HG02970 (cell line): ENCODE measurements at regions not wholly inside any gene's neighbourhood (a gene's known extent, or its start where the extent isn't known, plus 50 kb on each side); places are given as distances from the start of the nearest gene placed in this dataset.
"Not testable (repeated sequence)": the region's sequence is repeated elsewhere in the genome, so short reads cannot be mapped to it uniquely, and the experiment has no call there.

ENCODE experiments used
- ATAC-seq: cut with Tn5 transposase; IDR thresholded peaks from one replicate; pipeline ENCODE4 v1.9.1; 2021; ENCODE audit warnings: mild to moderate bottlenecking, moderate library complexity, moderate number of reproducible peaks; ENCODE audit not compliant: unreplicated experiment, low FRiP score

DNA sequence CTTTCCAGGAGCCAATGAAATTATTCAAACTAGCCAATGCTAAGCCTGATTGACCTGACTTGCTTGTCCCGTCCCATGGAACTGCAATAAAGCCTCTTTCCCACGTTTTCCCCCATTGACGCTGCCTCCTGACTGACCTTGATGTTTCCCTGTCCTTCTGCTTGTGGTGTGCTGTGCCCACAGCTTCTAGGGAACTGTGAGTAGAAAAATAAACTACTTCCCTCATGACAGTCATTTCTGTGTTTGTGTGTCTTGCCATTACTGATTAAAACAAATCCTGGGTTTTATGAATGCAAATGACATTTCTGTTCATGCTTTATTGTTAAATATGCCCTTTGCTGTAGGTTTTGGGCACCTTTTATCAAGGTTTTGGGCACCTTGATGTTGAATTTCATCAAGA is 91.3 kb upstream of the ABI1 start:
- ATAC-seq: no peak

DNA sequence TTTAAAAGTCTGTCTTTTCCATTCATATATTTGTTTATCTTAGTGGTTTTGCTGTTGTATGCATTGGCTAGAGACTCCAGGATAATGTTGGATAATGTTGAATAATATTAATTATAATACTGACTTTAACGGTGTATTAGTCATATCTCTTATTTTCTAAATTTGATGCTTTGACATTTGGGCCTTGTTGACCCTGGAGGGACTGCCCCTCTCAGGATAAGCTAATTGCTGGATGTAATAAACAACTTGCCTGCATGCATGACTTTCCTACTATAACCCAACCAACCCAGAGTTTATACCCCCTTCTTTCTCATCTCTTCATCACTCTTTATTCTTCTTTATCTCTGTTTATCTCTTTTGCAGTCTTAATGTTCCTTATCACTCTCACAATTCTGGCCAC is 90.9 kb upstream of the ABI1 start:
- no peak for ATAC-seq

GRCh38 chr10:26950934-26951333 is 90.2 kb upstream of the ABI1 start:
- ATAC-seq: no peak

GRCh38 chr10:26946102-26946811 is 85.5 kb upstream of the ABI1 start:
- no peak for ATAC-seq

DNA sequence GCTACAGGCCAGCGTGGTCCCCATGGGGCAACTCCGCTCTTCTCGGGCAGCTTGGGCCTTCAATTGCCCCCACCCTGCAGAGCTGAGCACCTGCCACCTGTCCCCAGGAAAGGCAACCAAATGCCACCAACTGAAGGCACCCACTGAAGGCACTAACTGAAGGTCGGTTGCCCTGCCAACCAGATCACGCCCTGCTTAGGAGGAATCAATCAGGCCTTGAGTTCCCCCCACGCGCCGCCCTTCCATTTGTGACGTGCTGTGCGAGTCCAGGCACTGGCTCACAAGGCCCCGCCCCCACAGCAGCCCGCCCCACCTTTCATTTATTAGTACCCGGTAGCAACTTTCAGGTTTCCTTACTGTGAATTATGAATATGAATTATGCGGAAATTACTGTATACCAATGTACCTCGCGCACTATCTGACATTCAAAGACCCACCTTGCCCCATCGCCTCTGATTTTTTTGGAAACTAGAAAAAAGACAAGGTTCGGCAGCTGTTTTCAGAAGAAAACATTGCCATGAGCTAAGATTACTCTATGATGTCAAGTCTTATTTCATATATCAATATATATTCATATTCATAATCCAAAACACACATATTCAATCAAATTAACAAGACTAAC is 83.6 kb upstream of the ABI1 start:
- ATAC-seq: no peak

GRCh38 chr10:26939962-26940354 is 79.2 kb upstream of the ABI1 start:
- no peak for ATAC-seq

GRCh38 chr10:26939290-26939961 is 78.7 kb upstream of the ABI1 start:
- ATAC-seq: no peak

DNA sequence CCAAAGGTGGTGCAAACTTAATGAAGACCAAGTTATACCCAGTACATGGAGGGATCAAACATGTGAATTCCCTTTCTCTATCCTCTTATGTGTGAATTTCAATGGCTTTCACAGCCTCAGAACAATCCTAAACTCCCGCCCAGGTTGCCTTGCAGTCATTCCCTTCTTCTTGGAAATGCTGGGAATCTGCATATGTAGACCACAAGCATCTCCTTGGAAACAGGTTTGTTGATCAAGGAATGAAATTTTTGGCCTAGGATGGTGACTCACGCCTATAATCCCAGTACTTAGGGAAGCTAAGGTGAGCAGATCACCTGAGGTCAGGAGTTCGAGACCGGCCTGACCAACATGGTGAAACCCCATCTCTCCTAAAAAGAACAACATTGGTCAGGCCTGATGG is 77.8 kb upstream of the ABI1 start:
- ATAC-seq: no peak

GRCh38 chr10:26937371-26937770 is 76.6 kb upstream of the ABI1 start:
- no peak for ATAC-seq

GRCh38 chr10:26934190-26934589 is 73.4 kb upstream of the ABI1 start:
- not testable (repeated sequence) for ATAC-seq

DNA sequence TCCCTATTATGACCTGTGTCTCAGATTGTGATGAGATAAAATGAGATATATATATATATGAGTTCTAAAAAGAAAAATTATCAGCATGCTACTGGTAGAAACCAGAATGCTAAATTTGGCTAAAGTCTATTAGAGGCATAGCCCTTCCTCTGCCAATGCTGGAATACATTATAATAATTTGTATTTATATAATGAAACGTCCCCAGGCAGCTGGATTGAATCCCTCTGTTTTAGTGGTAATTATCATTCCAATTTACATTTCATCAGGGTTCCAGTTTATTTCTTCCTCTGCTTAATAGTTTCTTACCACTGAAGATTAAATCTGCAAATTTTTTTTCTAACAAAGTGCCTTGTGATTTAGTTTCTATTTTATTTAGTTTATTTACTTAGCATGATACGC is 71.8 kb upstream of the ABI1 start:
- ATAC-seq: no peak

DNA sequence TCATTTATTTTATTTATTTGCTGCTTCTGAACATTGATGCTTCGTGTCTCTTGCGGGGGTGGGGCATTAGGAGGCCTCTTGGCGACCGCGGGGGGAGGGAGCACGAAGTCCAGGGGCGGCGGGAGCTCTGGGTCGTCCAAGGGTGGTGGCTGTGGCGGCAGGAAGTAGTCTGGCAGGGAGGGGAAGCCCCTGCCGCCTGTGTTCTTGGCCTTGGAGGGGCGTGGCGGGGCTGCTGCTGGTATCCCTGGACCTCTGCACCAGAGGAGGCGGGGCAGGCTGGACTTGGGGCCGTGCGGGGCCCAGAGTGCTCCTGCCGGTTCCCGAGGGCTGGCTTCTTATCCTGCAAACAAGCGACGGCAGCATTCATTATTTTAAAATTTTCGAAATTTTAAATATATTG is 70.5 kb upstream of the ABI1 start:
- ATAC-seq: peak; percentile 82

DNA sequence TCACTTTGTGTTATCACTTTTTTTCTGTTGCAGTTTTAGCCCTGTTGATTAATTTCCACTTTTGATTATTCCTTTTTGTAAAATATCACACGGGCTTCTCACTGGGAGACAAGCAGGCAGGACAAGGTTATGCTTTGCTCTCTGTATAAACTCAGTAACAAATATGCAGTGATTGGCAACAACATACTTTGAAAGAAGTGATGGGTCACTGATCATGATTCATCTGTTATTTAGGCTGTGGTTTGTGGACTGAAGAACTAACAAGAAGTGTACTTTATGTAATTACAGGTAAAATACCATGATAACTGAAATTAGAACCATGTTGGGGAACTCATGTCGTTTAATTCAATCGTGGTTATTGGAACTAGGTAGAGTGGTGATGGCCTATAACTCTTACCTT is 62.1 kb upstream of the ABI1 start:
- ATAC-seq: not testable (repeated sequence)

- ATAC-seq: not testable (repeated sequence)
Measured at GRCh38 chr10:26919156-26919860, 58.5 kb upstream of the ABI1 start.

DNA sequence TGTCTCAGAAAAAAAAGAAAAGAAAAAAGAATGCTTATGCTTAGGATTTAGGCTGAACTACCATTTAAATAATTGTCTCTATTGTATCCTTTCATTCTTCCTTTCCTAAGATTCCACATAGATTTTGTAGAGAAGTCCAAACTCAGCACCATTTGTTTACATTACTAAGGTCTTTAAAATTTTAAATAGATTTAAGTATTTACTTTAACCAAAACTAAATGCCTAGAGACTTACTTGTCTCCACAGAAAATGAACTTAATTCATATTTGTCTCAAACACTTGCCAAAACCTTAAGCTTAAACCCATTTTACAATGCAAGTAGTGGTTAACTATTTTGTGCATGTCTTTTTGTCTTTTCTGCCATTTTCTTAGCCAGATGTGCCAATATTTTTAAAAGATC is 54.1 kb upstream of the ABI1 start:
- ATAC-seq: no peak

DNA sequence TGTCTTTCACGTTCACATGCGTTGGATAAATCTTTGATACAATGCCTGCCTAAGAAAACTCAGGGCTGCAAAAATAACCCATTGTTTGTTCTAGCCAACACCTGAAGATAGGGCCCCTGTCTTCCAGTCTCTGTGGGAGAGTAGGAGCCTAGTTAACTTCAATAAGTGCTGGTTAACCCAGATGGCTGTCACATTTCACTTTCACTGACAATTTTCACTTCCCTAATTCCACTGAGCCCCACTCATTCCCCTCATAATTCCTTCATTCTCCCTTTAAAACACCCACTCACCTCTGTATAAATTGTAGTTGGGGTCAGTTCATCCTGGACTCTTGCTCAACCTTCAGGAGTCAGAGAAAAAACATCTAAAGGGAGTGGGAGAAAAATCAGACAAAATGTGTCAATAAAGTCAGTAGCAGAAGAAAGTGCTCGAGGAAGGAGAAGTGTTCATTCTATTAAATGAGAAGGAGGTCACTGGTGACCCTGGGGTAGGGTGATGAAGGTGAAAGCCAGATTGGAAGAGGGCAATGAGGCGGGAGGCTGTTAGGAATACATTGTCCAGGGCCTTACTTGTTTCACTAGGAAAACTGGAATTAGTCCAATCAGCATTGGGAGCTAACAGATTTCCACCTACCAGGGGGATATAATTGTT is 51.2 kb upstream of the ABI1 start:
- ATAC-seq: no peak
